ENCODE measurements at regions not wholly inside any gene's neighbourhood (a gene's known extent, or its start where the extent isn't known, plus 50 kb on each side); places are given as distances from the start of the nearest gene placed in this dataset.

GRCh38 chr2:134143568-134143967 lies 110.3 kb upstream of the MGAT5 start:
- no peak for TF ChIP-seq CTCF (IDR thresholded peaks at IDR 0.05; ENCODE audit: unreplicated experiment)
- Mint-ChIP-seq H3K27me3 (ENCODE audit: unreplicated experiment) (no peaks in the 10 kb centered on the region), H3K9me3 (ENCODE audit: low read depth, unreplicated experiment) (no peaks in the 10 kb centered on the region), H3K36me3 (ENCODE audit: insufficient read depth, unreplicated experiment) (peaks cover 20% of the 10 kb centered on the region), H3K27ac (ENCODE audit: unreplicated experiment) (peak overlapping the region; percentile 72), H3K4me1 (ENCODE audit: low read depth, unreplicated experiment) (peaks cover 80% of the 10 kb centered on the region), H3K4me3 (ENCODE audit: low read depth, unreplicated experiment) (peak overlapping the region; percentile 47)
- DNase-seq: no peak
- BruUV-seq (replicated peaks): no TSS peak
- CTCF ChIA-PET: interaction anchor here (0.8 to 1.9 kb wide), 5 partner anchors 13 to 326 kb away, joined by 3 to 4 read pairs (median 3); no protein-coding TSS in a partner anchor
- intact Hi-C loops (cut with micrococcal nuclease; ENCODE audit: unreplicated experiment): no loop called here

GRCh38 chr2:134144081-134144596 lies 109.7 kb upstream of the MGAT5 start:
- no peak for DNase-seq
- H3K9me3 Mint-ChIP-seq (ENCODE audit: low read depth, unreplicated experiment): no peaks in the 10 kb centered on the region
- no peak overlapping the region for H3K4me3 Mint-ChIP-seq (ENCODE audit: low read depth, unreplicated experiment)
- peak overlapping the region; percentile 72 for H3K27ac Mint-ChIP-seq (ENCODE audit: unreplicated experiment)
- H3K27me3 Mint-ChIP-seq (ENCODE audit: unreplicated experiment): no peaks in the 10 kb centered on the region
- intact Hi-C loops (cut with micrococcal nuclease; ENCODE audit: unreplicated experiment): no loop called here
- peaks cover 20% of the 10 kb centered on the region for H3K36me3 Mint-ChIP-seq (ENCODE audit: insufficient read depth, unreplicated experiment)
- no TSS peak for BruUV-seq (replicated peaks)
- H3K4me1 Mint-ChIP-seq (ENCODE audit: low read depth, unreplicated experiment): peaks cover 75% of the 10 kb centered on the region
- CTCF ChIA-PET: interaction anchor here (0.8 to 1.1 kb wide), 2 partner anchors 26 to 101 kb away, joined by 3 read pairs; no protein-coding TSS in a partner anchor
- no peak for TF ChIP-seq CTCF (IDR thresholded peaks at IDR 0.05; ENCODE audit: unreplicated experiment)

- TF ChIP-seq CTCF (IDR thresholded peaks at IDR 0.05; ENCODE audit: unreplicated experiment): no peak
- no peak overlapping the region for H3K4me3 Mint-ChIP-seq (ENCODE audit: low read depth, unreplicated experiment)
- no TSS peak for BruUV-seq (replicated peaks)
- H3K36me3 Mint-ChIP-seq (ENCODE audit: insufficient read depth, unreplicated experiment): peaks cover 20% of the 10 kb centered on the region
- H3K27me3 Mint-ChIP-seq (ENCODE audit: unreplicated experiment): no peaks in the 10 kb centered on the region
- no peaks in the 10 kb centered on the region for H3K9me3 Mint-ChIP-seq (ENCODE audit: low read depth, unreplicated experiment)
- intact Hi-C loops (cut with micrococcal nuclease; ENCODE audit: unreplicated experiment): no loop called here
- CTCF ChIA-PET: no interaction called here
- H3K4me1 Mint-ChIP-seq (ENCODE audit: low read depth, unreplicated experiment): peaks cover 76% of the 10 kb centered on the region
- no peak for DNase-seq
- peak overlapping the region; percentile 59 for H3K27ac Mint-ChIP-seq (ENCODE audit: unreplicated experiment)
These were observed 109.2 kb upstream of the MGAT5 start for GRCh38 chr2:134144651-134145050.

GRCh38 chr2:134145519-134145918 lies 108.4 kb upstream of the MGAT5 start:
- CTCF ChIA-PET: no interaction called here

More at GRCh38 chr2:134145519-134145918, 108.4 kb upstream of the MGAT5 start:
- peak overlapping the region; percentile 59 for H3K27ac Mint-ChIP-seq (ENCODE audit: unreplicated experiment)
- BruUV-seq (replicated peaks): no TSS peak
- intact Hi-C loops (cut with micrococcal nuclease; ENCODE audit: unreplicated experiment): no loop called here
- no peak for TF ChIP-seq CTCF (IDR thresholded peaks at IDR 0.05; ENCODE audit: unreplicated experiment)
- no peaks in the 10 kb centered on the region for H3K27me3 Mint-ChIP-seq (ENCODE audit: unreplicated experiment)
- peaks cover 14% of the 10 kb centered on the region for H3K36me3 Mint-ChIP-seq (ENCODE audit: insufficient read depth, unreplicated experiment)
- H3K9me3 Mint-ChIP-seq (ENCODE audit: low read depth, unreplicated experiment): no peaks in the 10 kb centered on the region
- peaks cover 71% of the 10 kb centered on the region for H3K4me1 Mint-ChIP-seq (ENCODE audit: low read depth, unreplicated experiment)
- H3K4me3 Mint-ChIP-seq (ENCODE audit: low read depth, unreplicated experiment): no peak overlapping the region
- no peak for DNase-seq

Measured in Calu3 (cell line).